DOHH2 (cell line): ENCODE measurements at regions not wholly inside any gene's neighbourhood (a gene's known extent, or its start where the extent isn't known, plus 50 kb on each side); places are given as distances from the start of the nearest gene placed in this dataset.

Source experiments
- H3F3A ChIP-seq: fragments of 200-600 bp; sonication (generic), shearing (Covaris generic); 2 replicates; pipeline ENCODE4 v1.6.0; 2016; ENCODE audit warnings: antibody characterized with exemption, mild to moderate bottlenecking; ENCODE audit not compliant: control insufficient read depth, insufficient read depth
- H3K27ac ChIP-seq: fragments of 200-600 bp; sonication (generic); 2 replicates; pipeline ENCODE4 v1.5.1; 2014; ENCODE audit warnings: low read depth, mild to moderate bottlenecking, low read length, moderate library complexity
- H3K27me3 ChIP-seq: fragments of 200-600 bp; sonication (generic); 2 replicates; pipeline ENCODE4 v1.6.1; 2014; ENCODE audit warnings: mild to moderate bottlenecking, low read length, mixed read lengths; ENCODE audit not compliant: control insufficient read depth
- H3K36me3 ChIP-seq: fragments of 200-600 bp; sonication (generic); 2 replicates; pipeline ENCODE4 v1.6.1; 2014; ENCODE audit warnings: mild to moderate bottlenecking, low read length, moderate library complexity, mixed read lengths; ENCODE audit not compliant: control insufficient read depth
- H3K4me1 ChIP-seq: fragments of 200-600 bp; sonication (generic); 2 replicates; pipeline ENCODE4 v1.6.1; 2014; ENCODE audit warnings: mild to moderate bottlenecking, low read length, mixed read lengths; ENCODE audit not compliant: control insufficient read depth
- H3K4me2 ChIP-seq: fragments of 200-600 bp; sonication (generic); 2 replicates; pipeline ENCODE4 v1.6.0; 2014; ENCODE audit warnings: mild to moderate bottlenecking, low read length, moderate library complexity
- H3K4me3 ChIP-seq: fragments of 200-600 bp; sonication (generic); 2 replicates; pipeline ENCODE4 v1.5.1; 2014; ENCODE audit warnings: mild to moderate bottlenecking, low read length, mixed read lengths
- H3K79me2 ChIP-seq: fragments of 200-600 bp; sonication (generic); 2 replicates; pipeline ENCODE4 v1.6.1; 2014; ENCODE audit warnings: mild to moderate bottlenecking, low read length, mixed read lengths; ENCODE audit not compliant: control insufficient read depth
- H3K9me2 ChIP-seq: fragments of 200-600 bp; sonication (generic); replicated peaks from 2 replicates; pipeline ENCODE4 v1.6.1; 2014; ENCODE audit warnings: mild to moderate bottlenecking, low read length, mixed read lengths; ENCODE audit not compliant: control insufficient read depth
- H3K9me3 ChIP-seq: fragments of 200-600 bp; sonication (generic); 2 replicates; pipeline ENCODE4 v1.6.1; 2014; ENCODE audit warnings: antibody characterized with exemption, low read length, mixed read lengths; ENCODE audit not compliant: control insufficient read depth, insufficient read depth
- H4K20me1 ChIP-seq: fragments of 200-600 bp; sonication (generic); 2 replicates; pipeline ENCODE4 v1.6.0; 2014; ENCODE audit warnings: low read depth, mild to moderate bottlenecking, antibody characterized with exemption, low read length, moderate library complexity; ENCODE audit not compliant: control insufficient read depth, insufficient read depth
- EZH2phosphoT487 ChIP-seq: fragments of 200-600 bp; sonication (generic); IDR thresholded peaks from 2 replicates; pipeline ENCODE4 v1.6.1; 2017; ENCODE audit warnings: borderline replicate concordance, mild to moderate bottlenecking, antibody characterized with exemption, low read length, moderate library complexity, mixed read lengths
- TF ChIP-seq, protein P1 (sequence below): fragments of 200-600 bp; sonication (generic); IDR thresholded peaks from one replicate; pipeline ENCODE4 v1.5.1; 2014; ENCODE audit warnings: antibody characterized with exemption, mild to moderate bottlenecking, low read depth, low read length; ENCODE audit not compliant: poor library complexity, severe bottlenecking

DNA sequence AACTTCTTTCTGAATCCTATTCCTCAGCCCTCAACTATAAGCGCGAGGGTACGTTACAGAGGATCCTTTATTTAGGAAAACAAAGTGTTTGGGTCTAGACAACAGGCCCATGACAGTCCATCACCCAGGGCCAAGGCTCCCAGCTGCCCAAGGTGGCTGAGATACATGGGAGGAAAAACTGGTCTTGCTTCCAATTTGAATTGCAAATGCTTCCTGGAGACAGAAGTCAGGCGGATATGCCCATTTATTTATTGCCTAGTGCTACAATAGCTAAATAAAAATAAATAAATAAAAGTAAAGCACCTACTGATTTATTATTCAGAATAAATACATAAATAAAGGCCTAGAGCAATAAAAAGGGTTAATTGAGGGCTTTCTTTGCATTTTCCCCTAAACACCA lies 248.7 kb downstream of the DHX15 start:
- Histone ChIP-seq H3K27ac (no peak overlapping the region), H3K27me3 (no peaks in the 10 kb centered on the region), H4K20me1 (no peaks in the 10 kb centered on the region), H3K4me2 (no peak overlapping the region), H3K4me3 (no peak overlapping the region), H3F3A (no peaks in the 10 kb centered on the region), H3K9me3 (no peaks in the 10 kb centered on the region), H3K79me2 (no peaks in the 10 kb centered on the region), H3K4me1 (no peaks in the 10 kb centered on the region), H3K9me2 (no peaks in the 10 kb centered on the region), H3K36me3 (no peaks in the 10 kb centered on the region)
- TF ChIP-seq EZH2phosphoT487 = no peak
- TF ChIP-seq, protein P1, sequence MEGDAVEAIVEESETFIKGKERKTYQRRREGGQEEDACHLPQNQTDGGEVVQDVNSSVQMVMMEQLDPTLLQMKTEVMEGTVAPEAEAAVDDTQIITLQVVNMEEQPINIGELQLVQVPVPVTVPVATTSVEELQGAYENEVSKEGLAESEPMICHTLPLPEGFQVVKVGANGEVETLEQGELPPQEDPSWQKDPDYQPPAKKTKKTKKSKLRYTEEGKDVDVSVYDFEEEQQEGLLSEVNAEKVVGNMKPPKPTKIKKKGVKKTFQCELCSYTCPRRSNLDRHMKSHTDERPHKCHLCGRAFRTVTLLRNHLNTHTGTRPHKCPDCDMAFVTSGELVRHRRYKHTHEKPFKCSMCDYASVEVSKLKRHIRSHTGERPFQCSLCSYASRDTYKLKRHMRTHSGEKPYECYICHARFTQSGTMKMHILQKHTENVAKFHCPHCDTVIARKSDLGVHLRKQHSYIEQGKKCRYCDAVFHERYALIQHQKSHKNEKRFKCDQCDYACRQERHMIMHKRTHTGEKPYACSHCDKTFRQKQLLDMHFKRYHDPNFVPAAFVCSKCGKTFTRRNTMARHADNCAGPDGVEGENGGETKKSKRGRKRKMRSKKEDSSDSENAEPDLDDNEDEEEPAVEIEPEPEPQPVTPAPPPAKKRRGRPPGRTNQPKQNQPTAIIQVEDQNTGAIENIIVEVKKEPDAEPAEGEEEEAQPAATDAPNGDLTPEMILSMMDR = no peak

DNA sequence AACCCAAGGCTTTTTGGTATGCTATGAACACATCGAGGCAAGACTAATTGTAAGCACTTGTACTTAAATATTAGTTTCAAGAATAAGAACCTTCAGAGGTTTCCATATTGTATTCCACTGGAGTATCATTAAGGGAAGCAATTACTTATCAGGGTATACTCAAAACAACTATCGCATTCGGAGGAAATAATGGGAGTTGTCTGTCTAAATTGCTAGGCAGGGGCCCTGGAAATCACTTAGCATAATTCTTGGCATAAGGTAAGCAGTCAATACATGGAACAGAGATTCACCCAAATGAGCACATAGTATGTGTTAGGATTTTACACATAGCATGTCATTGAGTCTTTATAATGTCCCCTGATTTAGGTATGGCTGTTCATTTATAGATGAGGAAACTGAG lies 249.4 kb downstream of the DHX15 start:
- TF ChIP-seq, protein P1 = no peak
- no peak for TF ChIP-seq EZH2phosphoT487
- Histone ChIP-seq H4K20me1 (no peaks in the 10 kb centered on the region), H3K4me1 (no peaks in the 10 kb centered on the region), H3K4me2 (no peak overlapping the region), H3K4me3 (no peak overlapping the region), H3K27ac (no peak overlapping the region), H3K79me2 (no peaks in the 10 kb centered on the region), H3K36me3 (no peaks in the 10 kb centered on the region), H3F3A (no peaks in the 10 kb centered on the region), H3K9me2 (no peaks in the 10 kb centered on the region), H3K9me3 (no peaks in the 10 kb centered on the region), H3K27me3 (no peaks in the 10 kb centered on the region)

DNA sequence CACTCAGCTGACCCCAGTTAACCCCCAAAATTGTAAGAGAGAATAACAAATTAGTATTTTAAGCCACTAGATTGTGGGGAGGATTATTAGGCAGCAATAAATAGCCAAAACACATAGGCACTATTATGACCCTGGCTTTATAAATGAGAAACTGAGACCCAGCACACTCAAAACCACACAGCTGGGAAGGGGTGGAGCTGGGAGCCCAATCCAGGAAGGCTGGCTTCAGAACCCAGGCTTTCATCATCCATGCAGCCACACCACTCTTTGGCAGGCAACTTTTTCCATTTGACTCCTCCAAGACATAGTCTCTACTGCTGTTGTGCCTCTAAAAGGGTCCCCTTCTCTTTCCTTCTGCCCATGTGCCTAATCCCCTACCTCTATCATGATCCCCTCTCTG lies 253.8 kb downstream of the DHX15 start:
- no peak for TF ChIP-seq EZH2phosphoT487
- TF ChIP-seq, protein P1 = no peak
- Histone ChIP-seq H3K4me2 (no peak overlapping the region), H3K4me1 (no peaks in the 10 kb centered on the region), H3K4me3 (no peak overlapping the region), H3K27ac (no peak overlapping the region), H3K36me3 (no peaks in the 10 kb centered on the region), H3F3A (no peaks in the 10 kb centered on the region), H3K9me2 (no peaks in the 10 kb centered on the region), H3K79me2 (no peaks in the 10 kb centered on the region), H3K27me3 (no peaks in the 10 kb centered on the region), H4K20me1 (no peaks in the 10 kb centered on the region), H3K9me3 (no peaks in the 10 kb centered on the region)

DNA sequence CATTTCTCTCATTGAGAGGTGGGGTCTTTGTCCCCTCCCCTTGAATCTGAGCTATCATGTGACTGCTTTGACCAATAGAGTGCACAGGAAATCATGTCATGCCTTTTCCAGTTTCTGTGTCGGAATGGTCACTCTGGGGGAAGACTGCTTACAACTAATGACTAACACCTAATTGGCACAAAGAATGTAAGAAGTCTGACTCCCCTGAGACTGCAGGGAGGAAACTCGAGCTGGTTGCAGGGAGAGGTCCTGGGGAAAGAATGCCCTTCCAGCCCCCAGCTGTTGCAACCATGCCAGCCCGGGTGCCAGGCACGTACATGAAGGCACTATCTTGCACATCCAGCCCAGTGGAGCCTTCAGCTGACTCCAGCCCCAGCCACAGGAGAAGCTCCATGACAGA lies 254.2 kb downstream of the DHX15 start:
- Histone ChIP-seq H3K27ac (no peak overlapping the region), H3K9me2 (no peaks in the 10 kb centered on the region), H3K4me1 (no peaks in the 10 kb centered on the region), H3K36me3 (no peaks in the 10 kb centered on the region), H3K79me2 (no peaks in the 10 kb centered on the region), H3K9me3 (no peaks in the 10 kb centered on the region), H3K4me2 (no peak overlapping the region), H3K4me3 (no peak overlapping the region), H4K20me1 (no peaks in the 10 kb centered on the region), H3F3A (no peaks in the 10 kb centered on the region), H3K27me3 (no peaks in the 10 kb centered on the region)
- no peak for TF ChIP-seq EZH2phosphoT487
- TF ChIP-seq, protein P1 = no peak
